Limb (tissue), 2 donors: ENCODE measurements at regions not wholly inside any gene's neighbourhood (a gene's known extent, or its start where the extent isn't known, plus 50 kb on each side); places are given as distances from the start of the nearest gene placed in this dataset.

Experiments used
- DNase-seq, 2 donors: peaks; one replicate each; pipeline ENCODE4 v3.0.0-alpha.2; 2016; ENCODE audit errors: extremely low spot score in 2 of 2

- peak in 1 of 2 donors; percentile 63 for DNase-seq
These were observed 256.0 kb downstream of the DCDC2C start for GRCh38 chr2:3959372-3959771.

GRCh38 chr2:3960106-3960505 lies 256.7 kb downstream of the DCDC2C start:
- no peak for DNase-seq

GRCh38 chr2:3962719-3963118 lies 259.3 kb downstream of the DCDC2C start:
- no peak for DNase-seq

- DNase-seq: no peak
These were observed 261.8 kb downstream of the DCDC2C start for GRCh38 chr2:3965211-3965610.

- DNase-seq: no peak
These were observed 262.6 kb downstream of the DCDC2C start for GRCh38 chr2:3965953-3966352.

- DNase-seq: no peak
These were observed 263.1 kb downstream of the DCDC2C start for GRCh38 chr2:3966470-3966869.

- no peak for DNase-seq
These were observed 265.4 kb downstream of the DCDC2C start for GRCh38 chr2:3968736-3969135.

GRCh38 chr2:3970791-3971651 lies 267.6 kb downstream of the DCDC2C start:
- DNase-seq: no peak

- no peak for DNase-seq
These were observed 268.3 kb downstream of the DCDC2C start for GRCh38 chr2:3971652-3972192.

GRCh38 chr2:3972377-3972776 lies 269.0 kb downstream of the DCDC2C start:
- no peak for DNase-seq

GRCh38 chr2:3974765-3975164 lies 271.4 kb downstream of the DCDC2C start:
- no peak for DNase-seq

- DNase-seq: peak in 1 of 2 donors; percentile 18
These were observed 278.1 kb downstream of the DCDC2C start for GRCh38 chr2:3981446-3981987.

- no peak for DNase-seq
These were observed 278.8 kb downstream of the DCDC2C start for GRCh38 chr2:3982160-3982559.

- DNase-seq: no peak
These were observed 282.7 kb downstream of the DCDC2C start for GRCh38 chr2:3986063-3986462.

GRCh38 chr2:3986530-3987258 lies 283.3 kb downstream of the DCDC2C start:
- no peak for DNase-seq

- DNase-seq: no peak
These were observed 299.5 kb downstream of the DCDC2C start for GRCh38 chr2:4002841-4003403.

GRCh38 chr2:4012197-4012596 lies 308.8 kb downstream of the DCDC2C start:
- DNase-seq: no peak

- no peak for DNase-seq
These were observed 315.2 kb downstream of the DCDC2C start for GRCh38 chr2:4018535-4018934.

- no peak for DNase-seq
These were observed 316.8 kb downstream of the DCDC2C start for GRCh38 chr2:4020153-4020552.

GRCh38 chr2:4020649-4021048 lies 317.3 kb downstream of the DCDC2C start:
- DNase-seq: no peak

- no peak for DNase-seq
These were observed 321.2 kb downstream of the DCDC2C start for GRCh38 chr2:4024605-4025004.

GRCh38 chr2:4029081-4029480 lies 325.7 kb downstream of the DCDC2C start:
- DNase-seq: no peak
